ENCODE measurements at regions not wholly inside any gene's neighbourhood (a gene's known extent, or its start where the extent isn't known, plus 50 kb on each side); places are given as distances from the start of the nearest gene placed in this dataset.
A peak's percentile ranks its signal among the peaks of the same experiment; 100 is the strongest.

GRCh38 chr2:71988170-71988569 lies 159.5 kb downstream of the CYP26B1 start:
- no peak for TF ChIP-seq CTCF (IDR thresholded peaks at IDR 0.05; ENCODE audit: low read length, missing control alignments)
- no peak overlapping the region for H3K4me3 ChIP-seq (replicated peaks; ENCODE audit: low read depth, low read length)
- DNase-seq (ENCODE audit: low read depth) = no peak

GRCh38 chr2:71976685-71977084 lies 171.0 kb downstream of the CYP26B1 start:
- H3K4me3 ChIP-seq (replicated peaks; ENCODE audit: low read depth, low read length) = no peak overlapping the region
- no peak for TF ChIP-seq CTCF (IDR thresholded peaks at IDR 0.05; ENCODE audit: low read length, missing control alignments)
- DNase-seq (ENCODE audit: low read depth) = no peak

- H3K4me3 ChIP-seq (replicated peaks; ENCODE audit: low read depth, low read length) = no peak overlapping the region
- TF ChIP-seq CTCF (IDR thresholded peaks at IDR 0.05; ENCODE audit: low read length, missing control alignments) = no peak
- DNase-seq (ENCODE audit: low read depth) = peak; percentile 4
These were observed 172.8 kb downstream of the CYP26B1 start for GRCh38 chr2:71974846-71975245.

GRCh38 chr2:71971493-71971892 lies 176.2 kb downstream of the CYP26B1 start:
- TF ChIP-seq CTCF (IDR thresholded peaks at IDR 0.05; ENCODE audit: low read length, missing control alignments) = no peak
- no peak overlapping the region for H3K4me3 ChIP-seq (replicated peaks; ENCODE audit: low read depth, low read length)

GRCh38 chr2:71965530-71965929 lies 182.1 kb downstream of the CYP26B1 start:
- no peak for DNase-seq (ENCODE audit: low read depth)

More at GRCh38 chr2:71971493-71971892, 176.2 kb downstream of the CYP26B1 start:
- DNase-seq (ENCODE audit: low read depth) = no peak

GRCh38 chr2:71962911-71963694 lies 184.6 kb downstream of the CYP26B1 start:
- DNase-seq (ENCODE audit: low read depth) = peak; percentile 27
- H3K4me3 ChIP-seq (replicated peaks; ENCODE audit: low read depth, low read length) = no peak overlapping the region
- TF ChIP-seq CTCF (IDR thresholded peaks at IDR 0.05; ENCODE audit: low read length, missing control alignments) = no peak

More at GRCh38 chr2:71965530-71965929, 182.1 kb downstream of the CYP26B1 start:
- TF ChIP-seq CTCF (IDR thresholded peaks at IDR 0.05; ENCODE audit: low read length, missing control alignments) = no peak
- H3K4me3 ChIP-seq (replicated peaks; ENCODE audit: low read depth, low read length) = no peak overlapping the region

- no peak for TF ChIP-seq CTCF (IDR thresholded peaks at IDR 0.05; ENCODE audit: low read length, missing control alignments)
- no peak overlapping the region for H3K4me3 ChIP-seq (replicated peaks; ENCODE audit: low read depth, low read length)
- DNase-seq (ENCODE audit: low read depth) = no peak
These were observed 185.3 kb downstream of the CYP26B1 start for GRCh38 chr2:71962350-71962749.
